GM23248 (cell line): ENCODE measurements at regions not wholly inside any gene's neighbourhood (a gene's known extent, or its start where the extent isn't known, plus 50 kb on each side); places are given as distances from the start of the nearest gene placed in this dataset.

Source experiments
- EZH2 ChIP-seq: fragments of 200-600 bp; sonication (generic); IDR thresholded peaks from 2 replicates; pipeline ENCODE4 v1.6.1; 2018; ENCODE audit warnings: antibody characterized with exemption, mild to moderate bottlenecking; ENCODE audit not compliant: insufficient read depth, poor library complexity, severe bottlenecking
- EZH2phosphoT487 ChIP-seq: fragments of 200-600 bp; sonication (generic); IDR thresholded peaks from 2 replicates; pipeline ENCODE4 v1.6.1; 2018; ENCODE audit warnings: antibody characterized with exemption, moderate library complexity, mild to moderate bottlenecking, low read depth; ENCODE audit not compliant: insufficient read depth

- TF ChIP-seq EZH2phosphoT487 (no peak), EZH2 (no peak)
These were observed 165.1 kb downstream of the AHR start for GRCh38 chr7:17463511-17464085.
